ENCODE measurements at regions not wholly inside any gene's neighbourhood (a gene's known extent, or its start where the extent isn't known, plus 50 kb on each side); places are given as distances from the start of the nearest gene placed in this dataset.

DNA sequence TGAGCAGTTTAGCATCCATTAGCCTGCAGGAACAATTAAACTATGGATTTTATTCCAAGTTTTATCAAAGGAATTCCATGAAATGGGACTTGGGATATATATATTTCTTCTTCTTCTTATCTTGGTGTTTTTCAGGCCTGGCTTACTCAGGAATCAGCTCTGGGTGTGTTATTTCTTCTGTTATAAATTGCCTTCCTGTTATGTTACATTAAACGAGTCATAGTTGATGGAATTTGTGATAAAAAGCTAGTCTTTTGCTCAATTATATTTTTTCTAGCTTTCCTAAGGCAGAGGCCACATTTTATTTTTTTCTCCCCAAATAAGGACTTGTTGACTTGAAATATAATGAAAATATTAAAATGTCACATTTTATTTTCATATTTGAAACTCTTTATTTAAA lies 141.3 kb downstream of the EPC1 start:
- Histone ChIP-seq H3K9me3 (ENCODE audit: low read length) (no peaks in the 10 kb centered on the region), H3K27ac (ENCODE audit: low read length) (no peak overlapping the region), H3K79me2 (replicated peaks; ENCODE audit: insufficient read depth, low read length) (no peaks in the 10 kb centered on the region), H3K4me2 (ENCODE audit: low read length) (no peak overlapping the region), H3K4me3 (ENCODE audit: low read length) (no peak overlapping the region), H2AFZ (ENCODE audit: low read depth, low read length) (no peak overlapping the region), H3K36me3 (ENCODE audit: insufficient read depth, low read length) (no peaks in the 10 kb centered on the region), H4K20me1 (ENCODE audit: insufficient read depth) (no peaks in the 10 kb centered on the region), H3F3A (ENCODE audit: insufficient read depth, low read length, poor library complexity, severe bottlenecking) (no peaks in the 10 kb centered on the region), H3K27me3 (ENCODE audit: insufficient read depth, low read depth, low read length) (no peaks in the 10 kb centered on the region), H3K9me2 (ENCODE audit: insufficient read depth, low read length) (no peaks in the 10 kb centered on the region), H3K9ac (ENCODE audit: low read length) (no peak overlapping the region)
- TF ChIP-seq RAD21 (conservative IDR thresholded peaks at IDR 0.05) (no peak), MXI1 (conservative IDR thresholded peaks at IDR 0.05; ENCODE audit: poor library complexity, severe bottlenecking) (no peak), POLR2AphosphoS5 (IDR thresholded peaks at IDR 0.05) (no peak), TAF1 (IDR thresholded peaks at IDR 0.05; ENCODE audit: low read depth) (no peak), REST (IDR thresholded peaks at IDR 0.05; ENCODE audit: borderline replicate concordance) (no peak), EP300 (conservative IDR thresholded peaks at IDR 0.05; ENCODE audit: poor library complexity, severe bottlenecking) (no peak), EZH2 (IDR thresholded peaks at IDR 0.05; ENCODE audit: borderline replicate concordance, insufficient read depth, low read length, poor library complexity, severe bottlenecking) (no peak), SMC3 (conservative IDR thresholded peaks at IDR 0.05; ENCODE audit: poor library complexity) (no peak)
- TF ChIP-seq, protein P1, sequence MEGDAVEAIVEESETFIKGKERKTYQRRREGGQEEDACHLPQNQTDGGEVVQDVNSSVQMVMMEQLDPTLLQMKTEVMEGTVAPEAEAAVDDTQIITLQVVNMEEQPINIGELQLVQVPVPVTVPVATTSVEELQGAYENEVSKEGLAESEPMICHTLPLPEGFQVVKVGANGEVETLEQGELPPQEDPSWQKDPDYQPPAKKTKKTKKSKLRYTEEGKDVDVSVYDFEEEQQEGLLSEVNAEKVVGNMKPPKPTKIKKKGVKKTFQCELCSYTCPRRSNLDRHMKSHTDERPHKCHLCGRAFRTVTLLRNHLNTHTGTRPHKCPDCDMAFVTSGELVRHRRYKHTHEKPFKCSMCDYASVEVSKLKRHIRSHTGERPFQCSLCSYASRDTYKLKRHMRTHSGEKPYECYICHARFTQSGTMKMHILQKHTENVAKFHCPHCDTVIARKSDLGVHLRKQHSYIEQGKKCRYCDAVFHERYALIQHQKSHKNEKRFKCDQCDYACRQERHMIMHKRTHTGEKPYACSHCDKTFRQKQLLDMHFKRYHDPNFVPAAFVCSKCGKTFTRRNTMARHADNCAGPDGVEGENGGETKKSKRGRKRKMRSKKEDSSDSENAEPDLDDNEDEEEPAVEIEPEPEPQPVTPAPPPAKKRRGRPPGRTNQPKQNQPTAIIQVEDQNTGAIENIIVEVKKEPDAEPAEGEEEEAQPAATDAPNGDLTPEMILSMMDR (IDR thresholded peaks at IDR 0.05; ENCODE audit: poor library complexity, severe bottlenecking), result no peak

GRCh38 chr10:32204606-32205005 lies 142.4 kb downstream of the EPC1 start:
- H3K79me2 ChIP-seq (replicated peaks; ENCODE audit: insufficient read depth, low read length), result no peaks in the 10 kb centered on the region
- no peaks in the 10 kb centered on the region for H4K20me1 ChIP-seq (ENCODE audit: insufficient read depth)
- TF ChIP-seq, protein P1 (IDR thresholded peaks at IDR 0.05; ENCODE audit: poor library complexity, severe bottlenecking), result no peak
- TF ChIP-seq POLR2AphosphoS5 (IDR thresholded peaks at IDR 0.05) (no peak), EZH2 (IDR thresholded peaks at IDR 0.05; ENCODE audit: borderline replicate concordance, insufficient read depth, low read length, poor library complexity, severe bottlenecking) (no peak)
- no peaks in the 10 kb centered on the region for H3K9me3 ChIP-seq (ENCODE audit: low read length)
- H3K9ac ChIP-seq (ENCODE audit: low read length), result no peak overlapping the region
- no peak overlapping the region for H3K4me3 ChIP-seq (ENCODE audit: low read length)
- no peaks in the 10 kb centered on the region for H3F3A ChIP-seq (ENCODE audit: insufficient read depth, low read length, poor library complexity, severe bottlenecking)
- H3K4me2 ChIP-seq (ENCODE audit: low read length), result no peak overlapping the region
- no peaks in the 10 kb centered on the region for H3K27me3 ChIP-seq (ENCODE audit: insufficient read depth, low read depth, low read length)
- H3K27ac ChIP-seq (ENCODE audit: low read length), result no peak overlapping the region
- no peaks in the 10 kb centered on the region for H3K36me3 ChIP-seq (ENCODE audit: insufficient read depth, low read length)
- no peak overlapping the region for H2AFZ ChIP-seq (ENCODE audit: low read depth, low read length)
- no peaks in the 10 kb centered on the region for H3K9me2 ChIP-seq (ENCODE audit: insufficient read depth, low read length)
